ENCODE measurements at regions not wholly inside any gene's neighbourhood (a gene's known extent, or its start where the extent isn't known, plus 50 kb on each side); places are given as distances from the start of the nearest gene placed in this dataset.

DNA sequence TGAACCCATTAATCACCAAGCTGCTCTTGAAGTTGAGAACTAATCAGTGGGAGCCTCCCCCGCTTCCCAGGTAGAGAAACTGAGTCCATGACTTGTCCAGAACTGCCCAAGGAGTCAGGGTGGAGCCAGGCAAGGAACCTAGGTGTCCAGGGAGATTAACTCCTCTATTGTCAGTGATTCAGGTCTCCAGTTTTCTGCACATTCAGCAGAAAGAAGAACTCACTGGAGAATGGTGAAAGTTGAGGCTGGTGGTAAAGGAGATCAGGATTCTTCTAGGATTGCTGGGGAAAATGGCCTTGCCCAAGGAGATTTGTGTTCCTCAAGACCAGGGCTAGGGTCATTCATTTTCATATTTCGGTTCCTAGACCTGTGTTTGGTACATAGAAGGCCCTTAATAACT lies 87.2 kb upstream of the CISTR start:
- no peak for DNase-seq

DNA sequence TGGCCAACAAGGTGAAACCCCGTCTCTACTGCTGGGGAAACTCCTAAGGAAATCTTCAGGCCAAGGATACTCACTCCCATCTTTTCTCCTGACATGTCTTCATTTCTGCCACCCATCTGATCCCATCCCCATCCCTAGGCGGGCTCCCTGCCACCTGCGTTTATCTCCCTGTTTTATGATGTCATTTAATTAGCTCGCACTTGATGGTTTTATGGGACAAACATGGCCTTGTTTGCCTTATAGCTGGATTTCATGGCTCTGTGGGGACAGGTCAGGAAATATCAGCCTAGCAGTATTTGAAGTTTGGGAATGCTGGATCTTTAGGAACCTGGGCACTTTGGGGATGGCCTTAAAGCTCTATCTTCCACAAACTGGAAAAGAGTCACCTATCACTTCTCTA lies 88.5 kb upstream of the CISTR start:
- DNase-seq, result no peak

DNA sequence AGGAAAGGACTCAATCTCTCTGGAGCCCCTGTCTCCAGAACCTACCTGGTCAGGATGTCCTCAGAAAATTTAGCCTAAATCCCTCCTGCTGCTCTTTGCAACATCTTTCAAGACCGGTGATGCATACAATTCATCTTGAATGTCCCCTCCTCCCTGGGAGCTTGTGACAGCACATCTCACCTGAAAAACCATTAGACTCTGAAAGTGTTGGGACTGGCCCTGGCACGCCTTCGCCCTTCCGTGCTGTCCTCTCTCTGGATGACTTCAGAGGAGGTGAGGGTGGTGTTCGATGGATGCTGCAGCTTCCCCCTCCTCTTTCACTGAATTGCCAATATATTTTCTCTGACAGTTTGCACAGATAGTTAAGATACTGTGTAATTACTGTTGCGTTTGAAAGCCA lies 90.9 kb upstream of the CISTR start:
- DNase-seq, result no peak

DNA sequence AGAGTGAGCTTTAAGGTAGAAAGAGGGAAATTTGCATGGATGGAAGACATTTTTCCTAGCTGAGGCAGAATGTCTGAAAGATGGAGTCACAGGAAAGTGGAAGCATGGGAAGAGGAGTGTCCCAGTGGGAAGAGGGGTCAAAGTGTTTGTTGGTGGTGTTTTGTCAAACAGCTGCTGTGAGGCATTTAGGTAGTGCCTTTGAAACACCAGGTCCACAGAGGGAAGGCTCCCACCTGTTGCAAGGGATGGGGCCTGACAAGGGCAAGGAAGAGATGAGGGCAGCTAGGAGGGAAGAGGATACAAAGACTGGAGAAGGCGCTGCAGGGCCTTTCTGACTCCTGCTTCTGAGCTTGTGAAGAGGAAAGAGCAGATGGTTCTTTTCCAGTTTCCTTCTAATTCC lies 91.8 kb upstream of the CISTR start:
- DNase-seq, result no peak

DNA sequence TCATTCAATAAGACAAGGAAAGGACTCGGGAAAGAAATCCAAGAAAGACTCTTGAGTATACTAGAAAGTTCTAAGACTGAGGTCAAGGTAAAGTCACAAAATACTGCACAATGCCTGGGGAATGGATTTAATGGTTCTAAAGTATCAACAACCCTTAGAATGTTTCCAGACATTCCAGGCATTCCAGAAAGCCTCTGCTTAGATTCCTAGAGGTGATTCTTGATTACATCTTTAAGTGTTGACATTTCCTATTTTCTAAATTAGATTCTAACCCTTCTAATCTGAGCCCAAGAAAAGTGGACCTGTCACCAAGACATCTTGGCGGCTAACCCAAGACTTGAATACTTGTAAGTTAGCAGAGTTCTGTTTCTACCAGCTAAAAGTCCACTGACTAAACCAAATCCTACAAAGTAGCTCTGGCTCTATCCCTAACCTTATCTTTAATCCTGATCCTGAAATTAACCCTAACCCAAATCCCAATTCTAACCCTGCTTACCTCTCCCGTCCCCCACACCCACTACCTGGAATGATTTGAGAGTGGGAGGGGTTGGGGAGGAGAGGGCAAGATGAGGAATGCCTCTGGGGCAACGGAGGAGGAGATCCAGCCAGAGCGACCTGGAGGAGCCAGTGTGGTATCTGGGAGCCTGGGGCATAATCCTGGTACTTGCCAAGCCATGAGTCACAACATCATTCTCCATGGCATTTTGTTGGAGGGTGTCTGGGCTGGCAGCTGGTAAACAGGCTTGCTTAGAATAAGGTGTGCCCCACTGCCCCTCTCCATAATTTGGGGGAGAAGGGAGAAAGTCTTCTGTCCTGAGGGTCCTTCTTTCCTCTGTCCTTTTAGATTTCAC lies 93.4 kb upstream of the HOXC13 start:
- DNase-seq, result no peak

DNA sequence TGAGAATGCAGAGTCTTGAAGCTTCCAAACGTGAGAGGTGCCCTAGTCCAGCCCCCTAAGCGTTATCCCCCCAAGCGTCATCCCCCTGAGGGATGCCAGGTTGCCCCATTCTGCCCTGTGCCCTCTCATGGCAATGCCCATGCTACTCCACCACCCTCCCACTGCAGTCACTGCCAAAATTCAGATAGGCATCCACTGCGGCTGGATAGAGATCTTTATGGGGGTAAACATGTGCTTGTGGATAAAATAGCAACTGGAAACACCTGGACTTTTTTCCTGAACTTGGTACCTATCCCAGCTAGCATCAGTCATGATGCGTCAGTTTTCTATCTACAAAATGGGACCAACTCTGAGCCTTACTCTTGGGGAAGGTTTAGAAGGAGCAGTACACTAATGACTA lies 92.7 kb upstream of the HOXC13 start:
- DNase-seq, result no peak

DNA sequence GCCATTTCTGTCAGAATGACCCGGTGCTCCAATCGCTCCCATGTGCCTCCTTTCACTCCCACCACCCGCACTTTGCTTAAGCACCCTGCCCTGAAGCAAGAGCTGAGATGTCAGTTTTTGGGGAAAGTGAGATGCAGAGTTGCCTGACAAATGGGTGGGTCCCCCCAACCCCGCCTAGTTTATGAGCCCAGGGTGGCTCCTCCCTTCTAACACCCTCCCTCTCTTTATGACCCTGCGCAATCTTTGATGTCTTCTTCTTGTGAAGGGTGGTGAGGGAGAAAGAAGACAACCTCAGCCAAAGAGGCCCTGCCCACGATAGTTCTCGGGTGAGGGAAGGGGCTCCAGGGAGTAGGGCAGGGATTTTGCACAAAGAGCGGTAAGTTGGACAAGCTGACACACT lies 89.5 kb upstream of the HOXC13 start:
- no peak for DNase-seq

DNA sequence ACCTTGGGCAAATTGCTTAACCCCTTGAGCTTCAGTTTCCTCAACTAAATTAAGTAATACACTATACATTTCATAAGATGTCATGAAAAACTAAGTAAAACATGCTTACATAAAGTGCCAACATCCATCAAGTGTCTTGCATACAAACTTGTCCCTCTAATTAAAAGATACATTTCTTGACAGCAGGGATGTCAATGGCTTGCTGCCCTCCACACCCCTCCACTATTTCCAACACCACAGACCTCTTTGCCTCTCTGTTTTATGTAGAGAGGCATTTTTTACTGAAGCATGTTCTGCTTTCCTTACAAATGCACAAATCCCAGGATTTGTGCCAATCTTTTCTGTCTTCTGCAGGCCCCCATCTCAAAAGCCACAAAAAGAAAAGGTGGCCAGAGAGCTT lies 89.0 kb upstream of the HOXC13 start:
- no peak for DNase-seq

DNA sequence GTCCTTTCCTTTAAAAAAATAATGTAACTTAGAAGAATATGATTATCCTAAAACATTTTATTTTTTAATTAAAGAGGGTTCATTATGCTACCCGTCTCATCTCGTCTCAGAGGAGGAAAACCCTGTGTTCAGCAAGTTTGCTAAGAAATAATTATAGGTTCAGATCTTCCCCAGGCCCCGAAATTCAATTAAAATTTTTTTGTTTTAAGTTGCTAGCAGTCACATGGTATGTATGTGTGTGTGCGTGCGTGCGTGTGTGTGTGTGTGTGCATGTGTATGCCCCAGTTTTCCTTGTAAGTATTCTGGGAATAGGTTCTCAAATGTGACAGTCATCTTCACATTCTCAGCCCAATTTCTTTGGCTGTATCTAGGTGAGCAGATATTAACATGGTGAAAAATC lies 86.6 kb upstream of the HOXC13 start:
- no peak for DNase-seq

DNA sequence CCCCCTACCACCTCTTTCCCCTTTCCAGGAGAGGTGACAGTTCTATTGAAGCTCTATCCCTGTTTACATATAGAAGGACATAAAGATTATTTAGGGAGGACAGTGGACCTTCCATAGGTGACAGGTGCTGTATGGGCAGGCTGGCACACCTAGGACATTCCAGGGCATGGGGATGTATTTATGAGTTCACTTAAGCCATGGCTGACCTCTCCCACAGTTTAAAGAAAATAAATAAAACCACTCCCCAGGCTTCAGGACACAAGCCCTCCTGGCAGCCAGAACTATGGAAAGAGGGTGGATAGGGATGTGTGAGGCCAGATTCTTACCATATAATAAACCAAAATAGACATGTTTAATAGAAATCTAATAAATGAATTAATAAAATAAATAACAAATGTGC lies 85.6 kb upstream of the HOXC13 start:
- DNase-seq, result no peak

DNA sequence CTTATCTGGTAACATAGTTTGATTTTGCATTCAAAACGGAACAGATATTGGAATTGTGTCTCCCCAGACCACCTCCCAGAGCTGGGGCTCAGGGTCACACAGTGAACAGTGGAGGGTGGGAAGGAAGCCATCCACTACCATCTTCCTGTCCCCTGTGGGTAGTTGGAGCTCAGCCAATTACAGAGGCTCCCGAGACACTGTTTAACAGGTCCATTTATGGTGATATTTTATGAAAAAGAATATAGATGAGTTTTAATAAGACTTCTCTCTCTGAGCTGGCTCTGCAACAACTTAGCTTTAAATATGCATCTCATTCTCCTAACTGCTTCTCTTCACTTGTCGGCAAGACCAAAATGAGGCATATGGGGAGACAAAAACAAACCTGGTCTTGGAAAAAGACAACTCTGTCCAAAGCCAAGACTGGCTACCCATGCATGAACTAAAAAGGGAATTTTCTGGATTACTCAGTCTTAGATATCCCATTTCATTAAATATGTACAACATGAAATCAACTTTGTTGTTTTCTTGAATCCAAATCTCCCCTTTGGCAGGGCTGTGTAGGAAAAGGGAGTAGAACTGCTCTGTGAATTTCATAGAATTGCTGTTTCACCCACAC lies 83.8 kb upstream of the HOXC13 start:
- no peak for DNase-seq

DNA sequence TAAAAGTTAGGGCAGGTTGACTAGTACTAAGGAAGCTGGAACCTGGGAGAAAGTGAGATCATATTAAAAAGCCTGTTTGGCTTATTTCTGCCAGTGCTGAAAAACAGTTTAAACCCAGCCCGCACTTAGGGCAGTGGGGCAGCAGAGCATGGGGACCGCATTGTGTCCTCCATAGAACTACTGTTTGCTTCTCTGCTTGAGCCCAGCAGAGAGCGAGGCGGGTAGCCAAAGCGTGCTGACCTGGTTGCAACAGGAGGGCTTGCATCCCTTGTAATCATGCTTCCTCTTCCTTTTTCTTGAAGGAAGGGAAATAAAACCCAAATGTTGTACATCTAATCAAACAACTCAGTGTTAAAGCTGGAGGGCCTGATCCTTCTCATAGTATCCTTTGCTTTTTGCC lies 82.5 kb upstream of the HOXC13 start:
- DNase-seq, result no peak

DNA sequence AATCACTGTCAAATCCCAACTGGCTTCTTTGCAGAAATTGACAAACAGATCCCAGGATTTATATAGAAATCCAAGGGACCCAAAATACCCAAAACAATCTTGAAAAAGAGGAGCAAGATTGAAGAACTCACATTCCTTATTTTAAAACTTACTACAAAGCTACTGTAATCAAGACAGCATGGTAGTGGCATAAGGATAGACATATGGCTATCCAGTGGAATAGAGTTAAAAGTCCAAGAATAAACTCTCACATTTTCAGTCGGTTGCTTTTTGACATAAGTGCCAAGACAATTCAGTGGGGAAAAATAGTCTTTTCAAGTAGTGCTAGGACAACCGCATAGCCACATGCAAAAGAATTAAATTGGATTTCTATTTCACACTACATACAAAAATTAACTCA lies 81.0 kb upstream of the HOXC13 start:
- DNase-seq, result no peak

DNA sequence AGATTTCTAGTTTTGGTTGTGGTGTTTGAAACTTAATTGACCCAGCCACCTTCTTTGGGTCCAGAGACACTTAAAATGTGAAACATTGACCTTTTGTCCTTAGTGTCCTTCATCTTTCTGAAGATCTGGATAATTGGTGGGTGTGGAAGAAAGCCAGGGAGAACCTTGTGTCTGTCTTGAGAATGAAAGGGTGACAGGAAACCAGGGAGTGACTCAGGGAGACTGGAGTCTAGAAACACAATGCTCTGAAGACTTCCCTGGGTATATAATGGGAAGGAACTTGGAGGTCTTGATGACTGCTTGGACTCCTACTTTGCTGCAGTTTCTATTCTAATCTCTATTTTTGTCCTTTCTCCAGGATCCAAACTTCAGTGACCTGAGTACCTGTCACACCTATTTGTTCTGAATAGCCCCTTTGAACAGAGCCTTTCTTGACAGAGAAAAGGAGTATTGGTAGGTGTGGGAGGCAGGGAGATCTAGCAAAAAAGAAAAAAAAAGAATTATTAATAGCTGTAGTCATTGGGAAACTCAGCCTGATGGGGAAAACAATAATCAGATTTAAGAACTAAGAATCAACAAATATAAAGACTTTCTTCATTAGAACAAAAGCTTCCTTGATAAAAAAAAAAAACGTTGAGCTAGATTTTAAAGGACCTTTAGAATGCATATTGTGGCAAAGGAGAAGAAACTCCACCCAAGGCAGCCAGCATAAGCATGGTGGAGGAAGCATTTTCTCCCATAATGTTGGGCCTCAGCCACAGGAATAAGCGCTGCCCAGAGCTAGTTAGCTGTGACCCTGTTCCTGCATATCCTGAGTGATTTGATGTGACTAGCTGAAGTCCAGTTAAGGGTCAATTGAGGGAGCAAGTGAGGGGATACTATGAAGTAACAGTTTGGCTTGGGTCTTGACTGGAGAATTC lies 77.9 kb upstream of the HOXC13 start:
- no peak for DNase-seq

DNA sequence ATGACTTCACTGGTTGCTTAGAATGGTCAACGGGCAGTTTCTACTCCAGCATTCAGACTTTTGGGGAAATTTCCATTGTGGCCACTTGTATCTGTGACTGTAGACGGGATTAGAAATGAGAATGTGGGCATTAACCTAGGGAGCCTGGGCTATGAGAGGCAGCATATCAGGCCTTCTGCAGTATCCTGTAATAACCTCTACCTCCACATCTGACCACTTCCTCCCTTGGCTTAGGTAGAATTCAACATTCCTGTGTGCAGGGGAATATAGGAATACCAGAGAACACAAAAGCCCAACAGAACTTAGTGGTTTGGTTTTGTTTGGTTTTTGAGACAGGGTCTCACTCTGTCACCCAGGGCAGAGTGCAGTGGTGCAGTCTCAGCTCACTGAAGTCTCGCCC lies 76.4 kb upstream of the HOXC13 start:
- DNase-seq, result no peak

DNA sequence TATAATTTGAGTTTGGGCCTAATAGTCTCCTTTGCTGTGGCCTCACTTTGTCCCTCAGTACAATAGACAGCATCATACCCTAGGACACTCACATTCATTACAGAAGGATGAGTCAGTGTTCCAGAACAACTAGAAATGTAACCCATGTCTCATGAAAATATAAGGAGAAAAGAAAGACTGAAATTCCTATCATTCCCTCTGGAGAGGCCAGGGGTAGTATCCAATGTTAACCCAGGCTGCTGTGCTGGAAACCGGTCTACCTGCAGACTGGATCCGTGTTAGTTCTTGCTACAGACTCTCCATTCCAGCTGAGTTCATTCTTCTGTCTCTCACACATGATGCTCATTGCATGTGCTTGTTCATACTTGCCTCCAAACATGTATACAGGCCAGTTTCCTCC lies 75.8 kb upstream of the HOXC13 start:
- no peak for DNase-seq

DNA sequence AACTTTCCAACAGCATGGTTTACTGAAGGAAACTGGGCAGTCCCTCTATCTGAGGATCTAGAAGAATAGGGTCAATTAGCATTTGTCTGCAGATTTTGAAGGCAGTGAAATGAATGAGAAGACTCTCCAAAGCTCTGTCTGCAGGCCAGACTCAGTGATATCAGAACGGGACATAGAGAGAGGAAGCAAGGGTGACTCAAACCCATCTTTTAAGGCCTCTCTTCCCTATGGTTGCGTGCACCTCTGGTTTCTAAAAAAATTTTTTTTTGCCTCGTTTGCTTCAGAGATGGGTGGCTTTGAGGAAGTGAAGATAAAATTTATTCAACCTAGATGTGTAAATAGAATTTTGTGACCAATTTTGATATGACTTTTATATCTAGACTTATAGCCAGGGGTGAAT lies 71.9 kb upstream of the HOXC13 start:
- DNase-seq, result no peak

DNA sequence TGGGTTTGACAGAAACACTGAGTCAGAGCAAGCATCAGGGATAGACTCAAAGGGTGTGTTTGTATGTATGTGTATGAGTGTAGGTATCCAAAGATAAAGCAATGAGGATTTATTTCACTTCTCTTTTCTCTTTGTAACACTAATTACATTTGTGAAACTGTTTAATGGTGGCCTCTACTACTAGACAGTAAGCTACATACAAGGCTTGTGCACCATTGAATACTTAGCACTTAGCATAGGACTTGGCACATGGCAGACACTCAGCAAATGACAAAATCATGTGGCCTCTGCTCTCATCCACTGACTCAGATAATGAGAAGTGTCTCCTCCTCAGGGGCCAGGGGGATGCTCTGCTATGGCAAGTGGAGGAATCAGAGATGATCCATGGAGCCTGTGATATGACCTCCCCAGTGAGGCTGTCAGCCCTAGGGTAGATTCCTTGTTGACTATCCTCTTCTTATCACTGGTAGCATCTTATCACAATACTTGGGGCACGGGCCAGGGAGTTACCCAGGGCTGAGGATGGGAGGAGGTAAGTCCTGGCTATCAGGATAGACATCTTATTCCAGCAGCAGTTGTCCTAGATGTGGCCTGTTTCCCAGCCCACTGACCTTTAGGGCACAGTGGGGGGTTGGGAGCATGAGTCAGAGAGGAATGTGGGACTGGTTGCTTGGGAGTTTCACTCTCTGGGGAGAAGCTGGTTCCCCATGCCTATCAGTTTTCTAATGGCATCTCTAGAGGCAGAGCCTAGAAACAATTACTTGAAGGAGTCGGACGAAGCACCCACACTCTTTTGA lies 71.2 kb upstream of the HOXC13 start:
- DNase-seq, result no peak

DNA sequence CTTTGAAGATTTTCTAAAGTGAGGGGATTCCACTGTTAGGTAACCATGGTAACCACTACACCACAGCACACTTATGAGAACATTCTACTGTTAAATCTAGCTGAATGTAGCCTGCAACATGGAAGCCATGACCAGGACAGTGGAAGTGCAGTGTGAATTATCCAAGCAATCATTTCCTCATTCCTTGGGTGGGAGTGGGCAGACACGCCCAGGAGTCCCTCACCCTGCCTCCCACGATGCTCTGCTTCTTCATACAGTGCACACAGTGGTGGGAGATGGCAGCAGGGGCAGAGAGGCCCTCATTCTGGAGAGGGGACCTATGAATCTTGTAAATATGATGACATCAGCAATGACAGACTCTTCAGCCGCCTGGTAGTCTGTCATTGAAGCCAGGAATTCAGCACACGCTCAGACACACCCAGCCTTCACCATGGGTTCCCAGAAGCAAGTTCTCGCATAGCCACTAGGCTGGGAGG lies 70.1 kb upstream of the HOXC13 start:
- DNase-seq, result no peak

DNA sequence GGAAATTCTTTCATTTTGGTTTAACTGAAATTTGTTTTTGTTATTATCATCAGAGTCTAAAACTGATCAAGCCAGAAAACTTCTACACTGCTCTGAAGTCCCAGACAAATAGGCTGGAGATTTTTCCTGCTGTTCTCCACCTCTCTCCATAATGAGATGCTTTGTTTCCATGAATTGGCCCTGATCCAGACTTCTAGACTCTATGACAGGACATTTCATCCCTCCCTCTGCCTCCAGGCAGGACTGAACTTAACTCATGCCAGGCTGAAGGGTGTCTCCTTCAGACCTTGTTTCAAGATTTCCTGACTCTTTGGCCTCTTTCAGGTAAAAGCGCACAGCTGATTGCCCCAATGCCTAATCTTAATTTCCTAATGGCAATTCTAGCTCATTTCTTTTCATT lies 69.1 kb upstream of the HOXC13 start:
- no peak for DNase-seq

DNA sequence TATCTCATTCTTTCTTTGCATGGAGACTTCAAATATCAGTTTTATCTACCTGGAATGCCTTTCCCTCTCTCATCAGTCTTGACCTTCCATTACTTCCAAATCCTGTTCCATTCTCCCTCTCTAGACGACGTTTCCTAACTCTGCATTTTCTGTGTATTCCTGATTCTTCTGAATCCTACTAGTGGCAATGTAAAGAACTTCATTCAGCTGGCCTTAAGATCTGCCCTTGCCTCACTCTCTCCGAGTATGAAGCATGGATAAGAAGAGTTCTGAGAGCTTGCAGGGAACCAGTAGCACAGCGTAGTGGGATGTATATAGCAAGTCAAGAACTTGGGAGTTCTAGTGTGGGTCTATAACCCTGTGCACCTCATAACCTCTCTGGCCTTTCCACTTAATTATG lies 68.5 kb upstream of the HOXC13 start:
- no peak for DNase-seq

DNA sequence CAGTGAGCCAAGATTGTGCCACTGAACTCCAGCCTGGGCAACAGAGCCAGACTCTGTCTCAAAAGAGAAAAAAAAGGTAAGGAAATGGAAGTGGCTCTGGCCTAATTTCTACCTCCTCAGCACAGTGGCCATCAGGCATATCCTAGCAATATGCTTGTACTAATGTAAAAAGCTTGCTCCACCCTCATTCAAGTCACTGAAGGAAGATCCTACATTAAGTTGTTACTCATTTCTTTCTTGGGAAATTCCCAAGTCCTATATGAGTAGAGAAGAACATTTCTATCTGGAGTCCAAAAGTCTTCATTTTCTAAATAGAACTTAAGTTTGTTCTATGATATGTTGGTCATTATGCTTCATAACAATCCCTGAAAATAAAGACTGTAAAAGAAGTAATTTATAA lies 67.3 kb upstream of the HOXC13 start:
- no peak for DNase-seq

DNA sequence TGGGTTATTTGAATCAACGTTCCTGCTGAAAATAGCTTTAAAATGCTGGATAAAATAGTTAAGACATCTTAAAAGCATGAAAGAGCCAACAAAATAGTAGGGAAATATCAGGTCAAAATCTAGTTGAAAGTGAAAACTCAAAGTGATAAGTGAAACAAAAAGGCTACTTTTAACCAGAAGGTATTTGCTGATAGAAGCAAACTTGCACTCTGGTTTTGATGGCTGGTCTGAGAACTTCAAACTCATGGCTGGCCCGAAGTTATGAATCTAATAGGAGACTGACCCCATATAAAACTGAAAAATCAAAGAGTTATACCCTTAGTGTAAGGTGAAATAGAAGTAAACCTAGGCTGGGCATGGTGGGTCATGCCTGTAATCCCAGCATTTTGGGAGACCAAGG lies 66.3 kb upstream of the HOXC13 start:
- DNase-seq, result no peak

Measured in NCI-H2081 (cell line).